ENCODE measurements at regions not wholly inside any gene's neighbourhood (a gene's known extent, or its start where the extent isn't known, plus 50 kb on each side); places are given as distances from the start of the nearest gene placed in this dataset.

GRCh38 chr5:63293317-63293716 lies 668.9 kb downstream of the HTR1A start:
- Histone ChIP-seq H2AFZ (ENCODE audit: low read depth, low read length) (no peak overlapping the region), H4K20me1 (replicated peaks; ENCODE audit: control insufficient read depth, insufficient read depth, low read length) (no peaks in the 10 kb centered on the region), H3K79me2 (ENCODE audit: control insufficient read depth, insufficient read depth, low read length) (no peaks in the 10 kb centered on the region), H3K4me1 (replicated peaks in 1 of 2; ENCODE audit: control insufficient read depth in 2 of 2, insufficient read depth in 2 of 2, low read length in 2 of 2) (no peaks in the 10 kb centered on the region), H3K9ac (ENCODE audit: insufficient read depth in 1 of 2, low read depth in 2 of 2, low read length in 2 of 2) (no peak overlapping the region), H3K9me3 (replicated peaks; ENCODE audit: control insufficient read depth, insufficient read depth, low read depth, low read length) (no peaks in the 10 kb centered on the region), H3K27ac (ENCODE audit: extremely low read depth, low read depth, low read length) (no peak overlapping the region), H3K9me1 (ENCODE audit: control insufficient read depth, insufficient read depth, low read length) (no peaks in the 10 kb centered on the region), H3K27me3 (ENCODE audit: control insufficient read depth in 2 of 2, insufficient read depth in 2 of 2, low read length in 2 of 2) (no peaks in the 10 kb centered on the region), H3K36me3 (ENCODE audit: control insufficient read depth, insufficient read depth, low read length) (no peaks in the 10 kb centered on the region), H3K4me3 (no peak overlapping the region), H3K4me2 (ENCODE audit: insufficient read depth, low read length) (no peak overlapping the region)
- TF ChIP-seq SRF (CRISPR knock-in tag; IDR thresholded peaks at IDR 0.05) (no peak), ZNF316 (IDR thresholded peaks at IDR 0.05) (peak; percentile 17; the same call in 1 of the 2 replicates), ZNF584 (CRISPR knock-in tag; IDR thresholded peaks at IDR 0.05; ENCODE audit: low read depth) (no peak)
- no peak for FAIRE-seq
- no TSS peak for BruUV-seq (replicated peaks)
- ChIA-PET POLR2A (no interaction called here), CTCF (ENCODE audit: low intra/inter-chr PET ratio) (no interaction called here)
- intact Hi-C loops (cut with micrococcal nuclease) (no loop called here), in situ Hi-C loops (cut with MboI) (no loop called here)
- ATAC-seq: no peak
- 0% methylated on average over 1 of the region's 1 CpG for WGBS (ENCODE audit: insufficient coverage, low coverage, missing lambda C conversion rate)
- no peak for DNase-seq (ENCODE audit: extremely low read depth in 1 of 4, low spot score in 3 of 4)

DNA sequence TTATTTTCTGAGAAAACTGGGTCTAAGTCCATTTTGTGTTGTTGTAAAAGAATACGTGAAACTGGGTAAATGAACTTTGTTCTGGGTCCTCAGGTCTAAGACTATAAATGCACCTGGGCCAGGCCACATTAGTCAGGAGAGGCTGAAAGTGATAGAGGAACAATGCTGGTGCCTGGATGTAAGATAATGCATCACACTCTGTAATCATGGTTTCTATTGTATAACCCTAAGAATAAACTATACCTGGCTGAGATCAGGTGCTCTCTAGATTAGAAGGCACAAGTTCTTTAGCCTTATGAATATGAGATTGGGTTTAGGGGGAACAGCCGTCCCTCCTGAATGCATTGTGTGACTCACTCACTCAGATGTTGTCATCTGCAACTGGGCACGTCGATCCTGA lies 675.5 kb downstream of the HTR1A start:
- H3K27ac ChIP-seq (ENCODE audit: extremely low read depth, low read depth, low read length): no peak overlapping the region
- no peak for FAIRE-seq
- no peak for ATAC-seq
- H3K27me3 ChIP-seq (ENCODE audit: control insufficient read depth in 2 of 2, insufficient read depth in 2 of 2, low read length in 2 of 2): no peaks in the 10 kb centered on the region
- POLR2A ChIA-PET: no interaction called here
- H3K4me3 ChIP-seq: no peak overlapping the region
- no peaks in the 10 kb centered on the region for H3K4me1 ChIP-seq (replicated peaks in 1 of 2; ENCODE audit: control insufficient read depth in 2 of 2, insufficient read depth in 2 of 2, low read length in 2 of 2)
- H3K9me3 ChIP-seq (replicated peaks; ENCODE audit: control insufficient read depth, insufficient read depth, low read depth, low read length): no peaks in the 10 kb centered on the region
- H3K9ac ChIP-seq (ENCODE audit: insufficient read depth in 1 of 2, low read depth in 2 of 2, low read length in 2 of 2): no peak overlapping the region
- in situ Hi-C loops (cut with MboI) (no loop called here), intact Hi-C loops (cut with micrococcal nuclease) (no loop called here)
- no peaks in the 10 kb centered on the region for H4K20me1 ChIP-seq (replicated peaks; ENCODE audit: control insufficient read depth, insufficient read depth, low read length)
- CTCF ChIA-PET (ENCODE audit: low intra/inter-chr PET ratio): no interaction called here
- no peak overlapping the region for H3K4me2 ChIP-seq (ENCODE audit: insufficient read depth, low read length)
- no peak overlapping the region for H2AFZ ChIP-seq (ENCODE audit: low read depth, low read length)
- no peaks in the 10 kb centered on the region for H3K36me3 ChIP-seq (ENCODE audit: control insufficient read depth, insufficient read depth, low read length)
- H3K9me1 ChIP-seq (ENCODE audit: control insufficient read depth, insufficient read depth, low read length): no peaks in the 10 kb centered on the region
- WGBS (ENCODE audit: insufficient coverage, low coverage, missing lambda C conversion rate): 0% methylated on average over 4 of the region's 4 CpGs
- no peaks in the 10 kb centered on the region for H3K79me2 ChIP-seq (ENCODE audit: control insufficient read depth, insufficient read depth, low read length)
- no peak for DNase-seq (ENCODE audit: extremely low read depth in 1 of 4, low spot score in 3 of 4)
- BruUV-seq (replicated peaks): no TSS peak
- no peak for TF ChIP-seq TEAD4 (IDR thresholded peaks at IDR 0.05; ENCODE audit: low read length)
- no peak for TF ChIP-seq TEAD4 (CRISPR knock-in tag; IDR thresholded peaks at IDR 0.05; ENCODE audit: borderline replicate concordance)
- TF ChIP-seq NFE2 (IDR thresholded peaks at IDR 0.05; ENCODE audit: low read depth): no peak
- TF ChIP-seq MYNN (IDR thresholded peaks at IDR 0.05): no peak
- no peak for TF ChIP-seq MYNN (CRISPR knock-in tag; IDR thresholded peaks at IDR 0.05)
- TF ChIP-seq, protein P1, sequence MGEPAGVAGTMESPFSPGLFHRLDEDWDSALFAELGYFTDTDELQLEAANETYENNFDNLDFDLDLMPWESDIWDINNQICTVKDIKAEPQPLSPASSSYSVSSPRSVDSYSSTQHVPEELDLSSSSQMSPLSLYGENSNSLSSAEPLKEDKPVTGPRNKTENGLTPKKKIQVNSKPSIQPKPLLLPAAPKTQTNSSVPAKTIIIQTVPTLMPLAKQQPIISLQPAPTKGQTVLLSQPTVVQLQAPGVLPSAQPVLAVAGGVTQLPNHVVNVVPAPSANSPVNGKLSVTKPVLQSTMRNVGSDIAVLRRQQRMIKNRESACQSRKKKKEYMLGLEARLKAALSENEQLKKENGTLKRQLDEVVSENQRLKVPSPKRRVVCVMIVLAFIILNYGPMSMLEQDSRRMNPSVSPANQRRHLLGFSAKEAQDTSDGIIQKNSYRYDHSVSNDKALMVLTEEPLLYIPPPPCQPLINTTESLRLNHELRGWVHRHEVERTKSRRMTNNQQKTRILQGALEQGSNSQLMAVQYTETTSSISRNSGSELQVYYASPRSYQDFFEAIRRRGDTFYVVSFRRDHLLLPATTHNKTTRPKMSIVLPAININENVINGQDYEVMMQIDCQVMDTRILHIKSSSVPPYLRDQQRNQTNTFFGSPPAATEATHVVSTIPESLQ (CRISPR knock-in tag; IDR thresholded peaks at IDR 0.05): no peak
- no peak for TF ChIP-seq HDAC6 (IDR thresholded peaks at IDR 0.05; ENCODE audit: low read depth, low read length)

All from K562 (cell line).